HepG2 (cell line): ENCODE measurements at regions not wholly inside any gene's neighbourhood (a gene's known extent, or its start where the extent isn't known, plus 50 kb on each side); places are given as distances from the start of the nearest gene placed in this dataset.

Experiments
- HDAC2 ChIP-seq: sonication (generic); formaldehyde crosslinking; IDR thresholded peaks from 2 replicates; pipeline ENCODE4 v1.4.0; 2020; ENCODE audit warnings: missing genetic modification reagents
- MXD4 ChIP-seq: IDR thresholded peaks from 2 replicates; pipeline ENCODE4 v1.6.1; 2016; ENCODE audit warnings: mild to moderate bottlenecking, missing biosample characterization, missing genetic modification reagents
- NR2F6 ChIP-seq, 2 experiments: IDR thresholded peaks; 2 replicates each; pipeline ENCODE4 v1.6.1; 2016; ENCODE audit warnings: antibody characterized with exemption in 1 of 2, mild to moderate bottlenecking in 1 of 2
- SMC3 ChIP-seq: IDR thresholded peaks from 2 replicates; pipeline ENCODE4 v1.6.1; 2011; ENCODE audit warnings: low read length, improper control_type of control experiment
- TBL1XR1 ChIP-seq: fragments of 150-350 bp; IDR thresholded peaks from 2 replicates; pipeline ENCODE4 v1.6.1; 2014; ENCODE audit warnings: borderline replicate concordance, low read length; ENCODE audit not compliant: partially characterized antibody
- TP53 ChIP-seq: sonication (generic); formaldehyde crosslinking; conservative IDR thresholded peaks from 2 replicates; pipeline ENCODE4 v1.4.0; 2020; ENCODE audit warnings: missing genetic modification reagents
- ZNF605 ChIP-seq: sonication (generic); formaldehyde crosslinking; IDR thresholded peaks from 2 replicates; pipeline ENCODE4 v1.8.0; 2022; ENCODE audit warnings: mild to moderate bottlenecking, missing genetic modification reagents
- ZNF792 ChIP-seq: IDR thresholded peaks from 2 replicates; pipeline ENCODE4 v1.6.1; 2016
- TF ChIP-seq, protein P1 (sequence below): sonication (generic); formaldehyde crosslinking; IDR thresholded peaks from 2 replicates; pipeline ENCODE4 v1.5.0; 2020; ENCODE audit warnings: mild to moderate bottlenecking, missing genetic modification reagents, moderate library complexity
- TF ChIP-seq, protein P2 (sequence below): sonication (generic); formaldehyde crosslinking; IDR thresholded peaks from 2 replicates; pipeline ENCODE4 v1.5.1; 2020; ENCODE audit warnings: missing genetic modification reagents, mild to moderate bottlenecking, borderline replicate concordance
- TF ChIP-seq, protein P3 (sequence below): sonication (generic); formaldehyde crosslinking; IDR thresholded peaks from 2 replicates; pipeline ENCODE4 v1.4.0; 2020; ENCODE audit warnings: missing genetic modification reagents
- TF ChIP-seq, protein P4 (sequence below): IDR thresholded peaks from 2 replicates; pipeline ENCODE4 v1.6.1; 2016; ENCODE audit warnings: low read depth, missing genetic modification reagents, missing compliant biosample characterization

DNA sequence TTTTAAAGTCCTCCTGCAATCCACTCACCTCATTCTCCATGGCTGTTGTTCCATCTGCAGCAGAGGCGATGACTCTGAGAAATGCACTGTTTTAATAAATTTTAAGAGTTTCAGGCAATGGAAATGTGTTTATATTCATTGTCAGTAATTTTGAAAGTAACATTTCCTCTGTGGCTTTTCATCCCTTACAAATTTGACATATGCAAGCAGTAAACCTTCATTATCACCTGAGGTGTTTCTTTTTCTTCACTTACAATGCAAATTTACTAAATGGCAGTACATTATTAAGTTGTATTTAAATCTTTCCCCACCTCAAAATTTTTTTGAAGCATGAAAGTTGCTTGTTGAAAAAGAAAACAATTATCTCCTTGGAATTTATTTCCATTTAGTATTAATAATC, 136.9 kb downstream of the DIRAS2 start:
- TF ChIP-seq, protein P1, sequence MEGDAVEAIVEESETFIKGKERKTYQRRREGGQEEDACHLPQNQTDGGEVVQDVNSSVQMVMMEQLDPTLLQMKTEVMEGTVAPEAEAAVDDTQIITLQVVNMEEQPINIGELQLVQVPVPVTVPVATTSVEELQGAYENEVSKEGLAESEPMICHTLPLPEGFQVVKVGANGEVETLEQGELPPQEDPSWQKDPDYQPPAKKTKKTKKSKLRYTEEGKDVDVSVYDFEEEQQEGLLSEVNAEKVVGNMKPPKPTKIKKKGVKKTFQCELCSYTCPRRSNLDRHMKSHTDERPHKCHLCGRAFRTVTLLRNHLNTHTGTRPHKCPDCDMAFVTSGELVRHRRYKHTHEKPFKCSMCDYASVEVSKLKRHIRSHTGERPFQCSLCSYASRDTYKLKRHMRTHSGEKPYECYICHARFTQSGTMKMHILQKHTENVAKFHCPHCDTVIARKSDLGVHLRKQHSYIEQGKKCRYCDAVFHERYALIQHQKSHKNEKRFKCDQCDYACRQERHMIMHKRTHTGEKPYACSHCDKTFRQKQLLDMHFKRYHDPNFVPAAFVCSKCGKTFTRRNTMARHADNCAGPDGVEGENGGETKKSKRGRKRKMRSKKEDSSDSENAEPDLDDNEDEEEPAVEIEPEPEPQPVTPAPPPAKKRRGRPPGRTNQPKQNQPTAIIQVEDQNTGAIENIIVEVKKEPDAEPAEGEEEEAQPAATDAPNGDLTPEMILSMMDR = no peak
- TF ChIP-seq, protein P2, sequence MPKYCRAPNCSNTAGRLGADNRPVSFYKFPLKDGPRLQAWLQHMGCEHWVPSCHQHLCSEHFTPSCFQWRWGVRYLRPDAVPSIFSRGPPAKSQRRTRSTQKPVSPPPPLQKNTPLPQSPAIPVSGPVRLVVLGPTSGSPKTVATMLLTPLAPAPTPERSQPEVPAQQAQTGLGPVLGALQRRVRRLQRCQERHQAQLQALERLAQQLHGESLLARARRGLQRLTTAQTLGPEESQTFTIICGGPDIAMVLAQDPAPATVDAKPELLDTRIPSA = no peak
- no peak for TF ChIP-seq SMC3
- TF ChIP-seq ZNF792 = no peak
- no peak for TF ChIP-seq TBL1XR1
- TF ChIP-seq, protein P3, sequence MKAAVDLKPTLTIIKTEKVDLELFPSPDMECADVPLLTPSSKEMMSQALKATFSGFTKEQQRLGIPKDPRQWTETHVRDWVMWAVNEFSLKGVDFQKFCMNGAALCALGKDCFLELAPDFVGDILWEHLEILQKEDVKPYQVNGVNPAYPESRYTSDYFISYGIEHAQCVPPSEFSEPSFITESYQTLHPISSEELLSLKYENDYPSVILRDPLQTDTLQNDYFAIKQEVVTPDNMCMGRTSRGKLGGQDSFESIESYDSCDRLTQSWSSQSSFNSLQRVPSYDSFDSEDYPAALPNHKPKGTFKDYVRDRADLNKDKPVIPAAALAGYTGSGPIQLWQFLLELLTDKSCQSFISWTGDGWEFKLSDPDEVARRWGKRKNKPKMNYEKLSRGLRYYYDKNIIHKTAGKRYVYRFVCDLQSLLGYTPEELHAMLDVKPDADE (CRISPR knock-in tag) = no peak
- no peak for TF ChIP-seq TP53 (CRISPR knock-in tag)
- TF ChIP-seq, protein P4, sequence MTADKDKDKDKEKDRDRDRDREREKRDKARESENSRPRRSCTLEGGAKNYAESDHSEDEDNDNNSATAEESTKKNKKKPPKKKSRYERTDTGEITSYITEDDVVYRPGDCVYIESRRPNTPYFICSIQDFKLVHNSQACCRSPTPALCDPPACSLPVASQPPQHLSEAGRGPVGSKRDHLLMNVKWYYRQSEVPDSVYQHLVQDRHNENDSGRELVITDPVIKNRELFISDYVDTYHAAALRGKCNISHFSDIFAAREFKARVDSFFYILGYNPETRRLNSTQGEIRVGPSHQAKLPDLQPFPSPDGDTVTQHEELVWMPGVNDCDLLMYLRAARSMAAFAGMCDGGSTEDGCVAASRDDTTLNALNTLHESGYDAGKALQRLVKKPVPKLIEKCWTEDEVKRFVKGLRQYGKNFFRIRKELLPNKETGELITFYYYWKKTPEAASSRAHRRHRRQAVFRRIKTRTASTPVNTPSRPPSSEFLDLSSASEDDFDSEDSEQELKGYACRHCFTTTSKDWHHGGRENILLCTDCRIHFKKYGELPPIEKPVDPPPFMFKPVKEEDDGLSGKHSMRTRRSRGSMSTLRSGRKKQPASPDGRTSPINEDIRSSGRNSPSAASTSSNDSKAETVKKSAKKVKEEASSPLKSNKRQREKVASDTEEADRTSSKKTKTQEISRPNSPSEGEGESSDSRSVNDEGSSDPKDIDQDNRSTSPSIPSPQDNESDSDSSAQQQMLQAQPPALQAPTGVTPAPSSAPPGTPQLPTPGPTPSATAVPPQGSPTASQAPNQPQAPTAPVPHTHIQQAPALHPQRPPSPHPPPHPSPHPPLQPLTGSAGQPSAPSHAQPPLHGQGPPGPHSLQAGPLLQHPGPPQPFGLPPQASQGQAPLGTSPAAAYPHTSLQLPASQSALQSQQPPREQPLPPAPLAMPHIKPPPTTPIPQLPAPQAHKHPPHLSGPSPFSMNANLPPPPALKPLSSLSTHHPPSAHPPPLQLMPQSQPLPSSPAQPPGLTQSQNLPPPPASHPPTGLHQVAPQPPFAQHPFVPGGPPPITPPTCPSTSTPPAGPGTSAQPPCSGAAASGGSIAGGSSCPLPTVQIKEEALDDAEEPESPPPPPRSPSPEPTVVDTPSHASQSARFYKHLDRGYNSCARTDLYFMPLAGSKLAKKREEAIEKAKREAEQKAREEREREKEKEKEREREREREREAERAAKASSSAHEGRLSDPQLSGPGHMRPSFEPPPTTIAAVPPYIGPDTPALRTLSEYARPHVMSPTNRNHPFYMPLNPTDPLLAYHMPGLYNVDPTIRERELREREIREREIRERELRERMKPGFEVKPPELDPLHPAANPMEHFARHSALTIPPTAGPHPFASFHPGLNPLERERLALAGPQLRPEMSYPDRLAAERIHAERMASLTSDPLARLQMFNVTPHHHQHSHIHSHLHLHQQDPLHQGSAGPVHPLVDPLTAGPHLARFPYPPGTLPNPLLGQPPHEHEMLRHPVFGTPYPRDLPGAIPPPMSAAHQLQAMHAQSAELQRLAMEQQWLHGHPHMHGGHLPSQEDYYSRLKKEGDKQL (CRISPR knock-in tag) = no peak
- no peak for TF ChIP-seq MXD4
- no peak for TF ChIP-seq NR2F6 (IDR thresholded peaks at IDR 0.05)
- no peak for TF ChIP-seq NR2F6 (CRISPR knock-in tag; IDR thresholded peaks at IDR 0.05)
- no peak for TF ChIP-seq HDAC2 (CRISPR knock-in tag)
- no peak for TF ChIP-seq ZNF605 (CRISPR knock-in tag)
